Muscle of leg (tissue), 3 donors: ENCODE measurements at regions not wholly inside any gene's neighbourhood (a gene's known extent, or its start where the extent isn't known, plus 50 kb on each side); places are given as distances from the start of the nearest gene placed in this dataset.

Source experiments
- DNase-seq: peaks from one replicate; pipeline ENCODE4 v3.0.0; 2013
- H3K27ac ChIP-seq: one replicate; pipeline ENCODE4 v1.5.1; 2013; ENCODE audit warnings: mild to moderate bottlenecking, low read length, control low read depth
- H3K27me3 ChIP-seq: one replicate; pipeline ENCODE4 v1.6.1; 2013; ENCODE audit warnings: low read length; ENCODE audit not compliant: control insufficient read depth, insufficient read depth
- H3K36me3 ChIP-seq: one replicate; pipeline ENCODE4 v1.6.1; 2013; ENCODE audit warnings: low read length; ENCODE audit not compliant: control insufficient read depth, insufficient read depth
- H3K4me1 ChIP-seq: one replicate; pipeline ENCODE4 v1.6.1; 2013; ENCODE audit warnings: low read length; ENCODE audit not compliant: control insufficient read depth, insufficient read depth
- H3K4me3 ChIP-seq: one replicate; pipeline ENCODE4 v1.5.1; 2013; ENCODE audit warnings: low read length, control low read depth
- H3K9me3 ChIP-seq: replicated peaks from 2 replicates; pipeline ENCODE4 v1.6.1; 2013; ENCODE audit warnings: low read depth, low read length; ENCODE audit not compliant: control insufficient read depth
- WGBS: methylation state at CpG from one replicate; pipeline ENCODE4 v1.1.5; 2013; ENCODE audit warnings: missing lambda C conversion rate; ENCODE audit not compliant: insufficient coverage; 5-methylcytosine and 5-hydroxymethylcytosine counted together

DNA sequence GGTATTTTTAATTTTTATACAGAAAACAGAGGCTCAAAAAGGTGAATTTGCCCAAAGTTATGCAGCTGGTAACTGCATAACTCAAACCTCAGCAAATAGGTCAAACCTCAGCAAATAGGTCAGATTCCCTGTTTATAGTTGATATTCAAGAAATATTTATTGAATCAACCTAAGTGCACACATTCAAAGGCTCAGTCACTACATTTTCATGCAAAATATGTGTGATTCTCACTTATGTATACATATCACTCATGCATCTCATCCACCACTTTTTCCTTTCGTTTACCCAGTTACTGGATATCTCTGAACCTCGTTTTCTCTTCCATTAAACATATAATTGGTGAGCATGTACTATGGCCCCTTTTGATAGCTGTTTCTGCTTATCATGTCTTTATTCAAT is 158.3 kb upstream of the C1orf21 start:
- no peak for DNase-seq
- no peaks in the 10 kb centered on the region for H3K9me3 ChIP-seq
- H3K4me3 ChIP-seq = no peak overlapping the region
- WGBS = no CpG with 5 or more reads among the region's 2 CpGs
- H3K4me1 ChIP-seq = no peaks in the 10 kb centered on the region
- no peak overlapping the region for H3K27ac ChIP-seq
- no peaks in the 10 kb centered on the region for H3K36me3 ChIP-seq
- H3K27me3 ChIP-seq = no peaks in the 10 kb centered on the region

GRCh38 chr1:184237588-184237987 is 149.2 kb upstream of the C1orf21 start:
- Histone ChIP-seq H3K4me1 (no peaks in the 10 kb centered on the region), H3K27me3 (no peaks in the 10 kb centered on the region), H3K36me3 (no peaks in the 10 kb centered on the region), H3K9me3 (no peaks in the 10 kb centered on the region), H3K4me3 (no peak overlapping the region), H3K27ac (no peak overlapping the region)
- DNase-seq = no peak
- no CpG with 5 or more reads among the region's 4 CpGs for WGBS

DNA sequence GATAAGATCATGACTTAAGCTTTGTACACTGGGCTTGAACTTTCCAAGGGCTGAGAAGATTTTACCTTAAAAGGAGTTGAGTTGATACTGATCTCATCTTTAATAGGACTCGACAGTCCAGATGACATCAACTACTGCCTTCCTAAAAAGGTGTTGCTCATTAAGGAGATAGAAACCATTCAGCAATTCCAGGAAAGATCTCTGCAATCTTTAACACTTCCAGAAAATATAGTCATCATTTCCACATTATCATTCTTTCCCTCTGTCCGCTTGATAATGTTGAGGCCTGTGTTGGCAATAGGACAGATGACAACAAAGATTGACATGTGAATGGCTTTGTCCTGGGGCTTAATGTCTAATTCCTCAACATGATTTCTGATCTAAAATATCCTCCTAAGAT is 145.4 kb upstream of the C1orf21 start:
- Histone ChIP-seq H3K9me3 (no peaks in the 10 kb centered on the region), H3K27ac (no peak overlapping the region), H3K4me1 (no peaks in the 10 kb centered on the region), H3K27me3 (no peaks in the 10 kb centered on the region), H3K4me3 (no peak overlapping the region), H3K36me3 (no peaks in the 10 kb centered on the region)
- WGBS = no CpG with 5 or more reads among the region's 2 CpGs
- no peak for DNase-seq

GRCh38 chr1:184242507-184242943 is 144.3 kb upstream of the C1orf21 start:
- Histone ChIP-seq H3K27me3 (no peaks in the 10 kb centered on the region), H3K9me3 (no peaks in the 10 kb centered on the region), H3K4me3 (no peak overlapping the region), H3K36me3 (no peaks in the 10 kb centered on the region), H3K27ac (no peak overlapping the region), H3K4me1 (no peaks in the 10 kb centered on the region)
- peak; percentile 27 for DNase-seq
- 65% methylated on average over 2 of the region's 2 CpGs for WGBS

GRCh38 chr1:184244962-184245361 is 141.9 kb upstream of the C1orf21 start:
- no peak for DNase-seq

DNA sequence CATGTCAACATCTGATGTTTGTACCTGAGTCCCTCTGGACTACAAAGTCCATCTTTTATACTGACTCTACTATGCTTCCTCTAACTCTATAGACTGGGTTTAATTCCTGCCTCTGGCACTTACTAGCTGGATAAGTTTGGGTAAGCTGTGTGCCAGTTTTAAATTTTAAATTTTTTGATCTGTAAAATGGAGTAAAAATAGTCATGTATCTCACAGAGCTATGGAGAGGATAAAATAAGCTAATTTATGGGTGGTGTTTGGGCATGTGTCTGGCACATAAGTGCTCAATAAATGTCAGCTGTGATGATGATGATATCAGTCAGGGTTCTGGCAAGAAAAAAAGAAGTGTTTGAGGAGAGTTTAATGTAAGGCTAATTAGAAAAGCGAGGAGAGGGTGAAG is 139.2 kb upstream of the C1orf21 start:
- 93% methylated on average over 1 of the region's 1 CpG for WGBS
- H3K4me3 ChIP-seq = no peak overlapping the region
- H3K36me3 ChIP-seq = no peaks in the 10 kb centered on the region
- no peaks in the 10 kb centered on the region for H3K4me1 ChIP-seq
- DNase-seq = no peak
- no peaks in the 10 kb centered on the region for H3K27me3 ChIP-seq
- no peaks in the 10 kb centered on the region for H3K9me3 ChIP-seq
- H3K27ac ChIP-seq = no peak overlapping the region

More at GRCh38 chr1:184244962-184245361, 141.9 kb upstream of the C1orf21 start:
- Histone ChIP-seq H3K4me1 (no peaks in the 10 kb centered on the region), H3K27ac (no peak overlapping the region), H3K27me3 (no peaks in the 10 kb centered on the region), H3K4me3 (no peak overlapping the region), H3K9me3 (no peaks in the 10 kb centered on the region), H3K36me3 (no peaks in the 10 kb centered on the region)
- WGBS = no CpG with 5 or more reads among the region's 2 CpGs

GRCh38 chr1:184253921-184254320 is 132.9 kb upstream of the C1orf21 start:
- 78% methylated on average over 2 of the region's 3 CpGs for WGBS
- Histone ChIP-seq H3K27me3 (no peaks in the 10 kb centered on the region), H3K4me3 (no peak overlapping the region), H3K9me3 (no peaks in the 10 kb centered on the region), H3K36me3 (no peaks in the 10 kb centered on the region), H3K27ac (no peak overlapping the region), H3K4me1 (peaks cover 2% of the 10 kb centered on the region)
- no peak for DNase-seq

GRCh38 chr1:184254849-184255248 is 132.0 kb upstream of the C1orf21 start:
- no CpG with 5 or more reads among the region's 3 CpGs for WGBS
- H3K9me3 ChIP-seq = no peaks in the 10 kb centered on the region
- no peak for DNase-seq
- peaks cover 2% of the 10 kb centered on the region for H3K4me1 ChIP-seq
- no peak overlapping the region for H3K4me3 ChIP-seq
- no peaks in the 10 kb centered on the region for H3K27me3 ChIP-seq
- no peaks in the 10 kb centered on the region for H3K36me3 ChIP-seq
- H3K27ac ChIP-seq = no peak overlapping the region

DNA sequence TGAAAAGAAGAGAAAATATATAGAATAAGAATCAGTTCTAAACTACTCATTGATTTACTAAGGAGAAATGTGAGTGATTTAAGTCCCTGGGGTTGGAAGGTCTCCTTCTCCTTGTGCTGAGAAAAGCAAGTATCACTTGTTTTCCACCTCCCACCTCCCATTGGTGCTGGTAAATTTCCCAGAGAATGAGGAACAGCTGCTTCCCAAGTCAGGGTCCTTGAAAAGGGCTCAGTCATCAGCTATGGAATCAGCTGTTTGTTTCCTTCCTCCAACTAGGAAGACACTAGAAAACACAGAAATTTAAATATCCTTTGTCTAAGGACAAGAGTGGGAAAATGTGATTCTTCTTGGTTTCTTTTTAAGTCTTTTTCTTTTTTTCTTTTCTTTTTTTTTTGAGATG is 131.3 kb upstream of the C1orf21 start:
- Histone ChIP-seq H3K9me3 (no peaks in the 10 kb centered on the region), H3K36me3 (no peaks in the 10 kb centered on the region), H3K4me3 (no peak overlapping the region), H3K27me3 (no peaks in the 10 kb centered on the region), H3K27ac (no peak overlapping the region), H3K4me1 (peaks cover 2% of the 10 kb centered on the region)
- DNase-seq = peak; percentile 81

DNA sequence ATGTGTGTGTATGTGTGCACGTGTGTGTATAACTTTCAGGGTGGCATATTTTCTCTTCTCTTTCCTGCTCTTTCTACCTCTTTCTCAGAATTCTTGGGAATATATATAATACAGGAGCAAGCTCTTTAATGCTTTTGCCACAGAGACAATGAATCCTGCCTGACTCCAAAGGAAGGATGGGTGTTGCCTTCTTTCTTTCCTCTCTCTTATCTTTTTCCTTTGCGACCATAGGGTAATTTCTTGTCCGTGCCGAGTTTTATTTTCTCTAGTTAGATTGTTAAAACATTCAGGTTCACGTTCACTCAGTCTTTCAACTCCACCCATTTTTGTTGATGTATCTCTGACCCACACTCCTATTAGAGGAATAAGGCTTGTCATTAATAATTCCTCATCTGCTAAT is 129.0 kb upstream of the C1orf21 start:
- no CpG with 5 or more reads among the region's 5 CpGs for WGBS
- H3K4me1 ChIP-seq = peaks cover 2% of the 10 kb centered on the region
- H3K27ac ChIP-seq = no peak overlapping the region
- H3K36me3 ChIP-seq = no peaks in the 10 kb centered on the region
- no peaks in the 10 kb centered on the region for H3K27me3 ChIP-seq
- no peaks in the 10 kb centered on the region for H3K9me3 ChIP-seq
- DNase-seq = no peak
- no peak overlapping the region for H3K4me3 ChIP-seq

DNA sequence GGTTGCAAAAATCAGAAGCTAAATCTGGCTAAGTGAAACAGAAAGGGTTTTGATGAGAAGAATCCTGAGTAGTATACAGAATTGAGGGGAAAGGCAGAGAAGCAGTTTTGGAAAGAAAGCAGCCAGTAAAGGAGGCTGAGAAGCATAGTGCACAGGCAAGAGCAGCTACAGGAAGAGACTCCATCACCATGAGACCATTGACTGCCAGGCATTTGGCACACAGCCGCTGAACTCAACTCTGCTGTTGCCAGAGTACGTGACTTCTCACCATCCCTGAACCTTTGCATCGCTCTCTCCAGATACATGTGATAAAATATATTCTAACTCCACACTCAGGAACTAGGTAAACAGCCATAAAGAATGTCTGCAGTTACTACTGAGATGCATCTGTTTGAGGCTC is 128.3 kb upstream of the C1orf21 start:
- DNase-seq = no peak
- H3K27me3 ChIP-seq = no peaks in the 10 kb centered on the region
- H3K9me3 ChIP-seq = no peaks in the 10 kb centered on the region
- no peak overlapping the region for H3K27ac ChIP-seq
- H3K4me3 ChIP-seq = no peak overlapping the region
- 65% methylated on average over 3 of the region's 3 CpGs for WGBS
- H3K36me3 ChIP-seq = no peaks in the 10 kb centered on the region
- H3K4me1 ChIP-seq = peaks cover 2% of the 10 kb centered on the region
